Ishikawa (cell line): ENCODE measurements at regions not wholly inside any gene's neighbourhood (a gene's known extent, or its start where the extent isn't known, plus 50 kb on each side); places are given as distances from the start of the nearest gene placed in this dataset.

Source experiments
- CEBPB ChIP-seq: IDR thresholded peaks from 2 replicates; pipeline ENCODE4 v1.6.1; 2012
- CREB1 ChIP-seq: IDR thresholded peaks from 2 replicates; pipeline ENCODE4 v1.6.1; 2012; ENCODE audit warnings: low read depth
- EGR1 ChIP-seq: IDR thresholded peaks from 2 replicates; pipeline ENCODE4 v1.6.1; 2012
- EP300 ChIP-seq: IDR thresholded peaks from 2 replicates; pipeline ENCODE4 v1.6.1; 2012; ENCODE audit warnings: borderline replicate concordance
- FOXM1 ChIP-seq: IDR thresholded peaks from 2 replicates; pipeline ENCODE4 v1.6.1; 2012; ENCODE audit warnings: low read depth, borderline replicate concordance
- NFIC ChIP-seq: IDR thresholded peaks from 2 replicates; pipeline ENCODE4 v1.6.1; 2012
- RAD21 ChIP-seq: IDR thresholded peaks from 2 replicates; pipeline ENCODE4 v1.6.1; 2012; ENCODE audit warnings: low read depth
- TAF1 ChIP-seq: IDR thresholded peaks from 2 replicates; pipeline ENCODE4 v1.6.1; 2012; ENCODE audit warnings: low read depth, mild to moderate bottlenecking
- TCF12 ChIP-seq: IDR thresholded peaks from 2 replicates; pipeline ENCODE4 v1.6.1; 2012; ENCODE audit warnings: low read depth
- TEAD4 ChIP-seq: IDR thresholded peaks from 2 replicates; pipeline ENCODE4 v1.6.1; 2012
- USF1 ChIP-seq: IDR thresholded peaks from 2 replicates; pipeline ENCODE4 v1.6.1; 2012
- YY1 ChIP-seq: IDR thresholded peaks from 2 replicates; pipeline ENCODE4 v1.6.1; 2012; ENCODE audit warnings: low read depth
- ZBTB7A ChIP-seq: IDR thresholded peaks from 2 replicates; pipeline ENCODE4 v1.6.1; 2012; ENCODE audit warnings: low read depth
- TF ChIP-seq, protein P1 (sequence below): IDR thresholded peaks from 2 replicates; pipeline ENCODE4 v1.6.1; 2012; ENCODE audit warnings: low read depth, mild to moderate bottlenecking
- TF ChIP-seq, protein P2 (sequence below): IDR thresholded peaks from 2 replicates; pipeline ENCODE4 v1.6.1; 2012

DNA sequence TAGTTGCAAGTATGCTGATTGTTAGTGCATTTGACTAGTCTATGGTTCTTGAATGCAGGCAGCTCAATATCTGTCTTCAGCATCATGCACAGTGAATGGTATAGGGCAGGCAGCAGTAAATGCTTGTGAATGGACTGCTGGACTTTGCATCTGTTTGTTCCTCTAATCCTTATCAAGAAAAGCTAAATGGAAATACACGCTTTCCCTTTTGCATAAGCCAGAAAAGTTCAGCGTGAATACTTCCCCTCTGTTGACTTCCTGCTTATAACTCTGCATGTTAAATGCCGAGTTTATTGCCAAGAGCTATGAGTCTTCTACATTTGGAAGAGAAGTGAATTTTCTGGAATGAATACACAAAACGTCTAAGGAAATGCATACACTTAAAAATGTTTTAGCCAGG, 127.9 kb upstream of the CPHXL start:
- no peak for TF ChIP-seq TAF1
- TF ChIP-seq FOXM1, result no peak
- no peak for TF ChIP-seq USF1
- no peak for TF ChIP-seq TCF12

- TF ChIP-seq ZBTB7A, result no peak
Observed at GRCh38 chr16:75860326-75861053, 134.2 kb upstream of the CPHXL start.

- TF ChIP-seq EGR1 (no peak), YY1 (no peak), CREB1 (no peak), USF1 (no peak), NFIC (no peak), TAF1 (no peak), TCF12 (no peak), TEAD4 (no peak), ZBTB7A (no peak), EP300 (no peak), FOXM1 (no peak), CEBPB (no peak), RAD21 (no peak)
- TF ChIP-seq, protein P1, sequence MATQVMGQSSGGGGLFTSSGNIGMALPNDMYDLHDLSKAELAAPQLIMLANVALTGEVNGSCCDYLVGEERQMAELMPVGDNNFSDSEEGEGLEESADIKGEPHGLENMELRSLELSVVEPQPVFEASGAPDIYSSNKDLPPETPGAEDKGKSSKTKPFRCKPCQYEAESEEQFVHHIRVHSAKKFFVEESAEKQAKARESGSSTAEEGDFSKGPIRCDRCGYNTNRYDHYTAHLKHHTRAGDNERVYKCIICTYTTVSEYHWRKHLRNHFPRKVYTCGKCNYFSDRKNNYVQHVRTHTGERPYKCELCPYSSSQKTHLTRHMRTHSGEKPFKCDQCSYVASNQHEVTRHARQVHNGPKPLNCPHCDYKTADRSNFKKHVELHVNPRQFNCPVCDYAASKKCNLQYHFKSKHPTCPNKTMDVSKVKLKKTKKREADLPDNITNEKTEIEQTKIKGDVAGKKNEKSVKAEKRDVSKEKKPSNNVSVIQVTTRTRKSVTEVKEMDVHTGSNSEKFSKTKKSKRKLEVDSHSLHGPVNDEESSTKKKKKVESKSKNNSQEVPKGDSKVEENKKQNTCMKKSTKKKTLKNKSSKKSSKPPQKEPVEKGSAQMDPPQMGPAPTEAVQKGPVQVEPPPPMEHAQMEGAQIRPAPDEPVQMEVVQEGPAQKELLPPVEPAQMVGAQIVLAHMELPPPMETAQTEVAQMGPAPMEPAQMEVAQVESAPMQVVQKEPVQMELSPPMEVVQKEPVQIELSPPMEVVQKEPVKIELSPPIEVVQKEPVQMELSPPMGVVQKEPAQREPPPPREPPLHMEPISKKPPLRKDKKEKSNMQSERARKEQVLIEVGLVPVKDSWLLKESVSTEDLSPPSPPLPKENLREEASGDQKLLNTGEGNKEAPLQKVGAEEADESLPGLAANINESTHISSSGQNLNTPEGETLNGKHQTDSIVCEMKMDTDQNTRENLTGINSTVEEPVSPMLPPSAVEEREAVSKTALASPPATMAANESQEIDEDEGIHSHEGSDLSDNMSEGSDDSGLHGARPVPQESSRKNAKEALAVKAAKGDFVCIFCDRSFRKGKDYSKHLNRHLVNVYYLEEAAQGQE, result no peak
- TF ChIP-seq, protein P2, sequence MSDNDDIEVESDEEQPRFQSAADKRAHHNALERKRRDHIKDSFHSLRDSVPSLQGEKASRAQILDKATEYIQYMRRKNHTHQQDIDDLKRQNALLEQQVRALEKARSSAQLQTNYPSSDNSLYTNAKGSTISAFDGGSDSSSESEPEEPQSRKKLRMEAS, result no peak
Observed at GRCh38 chr16:75861311-75862097, 135.2 kb upstream of the CPHXL start.

- TF ChIP-seq, protein P1, result no peak
- no peak for TF ChIP-seq FOXM1
- no peak for TF ChIP-seq CEBPB
- TF ChIP-seq ZBTB7A, result no peak
- no peak for TF ChIP-seq TCF12
- no peak for TF ChIP-seq TAF1
- no peak for TF ChIP-seq CREB1
Observed at GRCh38 chr16:75862098-75862386, 135.8 kb upstream of the CPHXL start.

GRCh38 chr16:75864243-75864642, 138.0 kb upstream of the CPHXL start:
- no peak for TF ChIP-seq CEBPB
- TF ChIP-seq YY1, result no peak
- TF ChIP-seq EGR1, result no peak
- TF ChIP-seq, protein P2, result no peak
- TF ChIP-seq TCF12, result no peak
- TF ChIP-seq, protein P1, result no peak
- TF ChIP-seq USF1, result no peak
- no peak for TF ChIP-seq ZBTB7A
- no peak for TF ChIP-seq CREB1
- no peak for TF ChIP-seq TEAD4
- TF ChIP-seq FOXM1, result no peak
- TF ChIP-seq NFIC, result no peak
- TF ChIP-seq EP300, result no peak
